Epithelial cell of prostate (primary cell): ENCODE measurements at regions not wholly inside any gene's neighbourhood (a gene's known extent, or its start where the extent isn't known, plus 50 kb on each side); places are given as distances from the start of the nearest gene placed in this dataset.

Experiments used
- DNase-seq: peaks from one replicate; pipeline ENCODE4 v3.0.0-alpha.2; 2011; ENCODE audit warnings: low read depth, low spot score
- H3K27ac ChIP-seq: fragments of 450-650 bp; 2 replicates; pipeline ENCODE4 v1.5.1; 2017; ENCODE audit warnings: mild to moderate bottlenecking

- no peak overlapping the region for H3K27ac ChIP-seq
- DNase-seq = no peak
These were observed 49.7 kb upstream of the USP3 start for GRCh38 chr15:63454503-63455211.
